SK-N-SH treated with all-trans-retinoic acid at 6 μM for 48 hours (cell line): ENCODE measurements at regions not wholly inside any gene's neighbourhood (a gene's known extent, or its start where the extent isn't known, plus 50 kb on each side); places are given as distances from the start of the nearest gene placed in this dataset.

Experiments
- CREB5 ChIP-seq: fragments of 250-450 bp; sonication (Bioruptor Pico); IDR thresholded peaks from 2 replicates; pipeline ENCODE4 v1.5.1; 2020; ENCODE audit warnings: low read depth, mild to moderate bottlenecking, moderate library complexity
- CSDC2 ChIP-seq: fragments of 250-450 bp; sonication (Bioruptor Pico); IDR thresholded peaks from 2 replicates; pipeline ENCODE4 v1.5.0; 2020; ENCODE audit warnings: mild to moderate bottlenecking, moderate library complexity
- OSR1 ChIP-seq: fragments of 250-450 bp; sonication (Bioruptor Pico); IDR thresholded peaks from 2 replicates; pipeline ENCODE4 v1.8.0; 2022; ENCODE audit warnings: moderate library complexity, mild to moderate bottlenecking, inconsistent platforms
- PATZ1 ChIP-seq: fragments of 250-450 bp; sonication (Bioruptor Pico); IDR thresholded peaks from 2 replicates; pipeline ENCODE4 v1.8.0; 2020; ENCODE audit warnings: mild to moderate bottlenecking, moderate library complexity, borderline replicate concordance
- ZFP3 ChIP-seq: fragments of 250-450 bp; sonication (Bioruptor Pico); IDR thresholded peaks from 2 replicates; pipeline ENCODE4 v1.5.0; 2020; ENCODE audit warnings: mild to moderate bottlenecking, moderate library complexity
- ZFP30 ChIP-seq: fragments of 450-650 bp; formaldehyde crosslinking; IDR thresholded peaks from 2 replicates; pipeline ENCODE4 v1.5.0; 2022; ENCODE audit warnings: mild to moderate bottlenecking, moderate library complexity

GRCh38 chr5:56605231-56605630, 210.1 kb upstream of the MAP3K1 start:
- TF ChIP-seq CSDC2 (CRISPR knock-in tag) (no peak), ZFP3 (no peak), CREB5 (CRISPR knock-in tag) (no peak), PATZ1 (CRISPR knock-in tag) (no peak), ZFP30 (CRISPR knock-in tag) (no peak), OSR1 (CRISPR knock-in tag) (no peak)
